ENCODE measurements at regions not wholly inside any gene's neighbourhood (a gene's known extent, or its start where the extent isn't known, plus 50 kb on each side); places are given as distances from the start of the nearest gene placed in this dataset.

DNA sequence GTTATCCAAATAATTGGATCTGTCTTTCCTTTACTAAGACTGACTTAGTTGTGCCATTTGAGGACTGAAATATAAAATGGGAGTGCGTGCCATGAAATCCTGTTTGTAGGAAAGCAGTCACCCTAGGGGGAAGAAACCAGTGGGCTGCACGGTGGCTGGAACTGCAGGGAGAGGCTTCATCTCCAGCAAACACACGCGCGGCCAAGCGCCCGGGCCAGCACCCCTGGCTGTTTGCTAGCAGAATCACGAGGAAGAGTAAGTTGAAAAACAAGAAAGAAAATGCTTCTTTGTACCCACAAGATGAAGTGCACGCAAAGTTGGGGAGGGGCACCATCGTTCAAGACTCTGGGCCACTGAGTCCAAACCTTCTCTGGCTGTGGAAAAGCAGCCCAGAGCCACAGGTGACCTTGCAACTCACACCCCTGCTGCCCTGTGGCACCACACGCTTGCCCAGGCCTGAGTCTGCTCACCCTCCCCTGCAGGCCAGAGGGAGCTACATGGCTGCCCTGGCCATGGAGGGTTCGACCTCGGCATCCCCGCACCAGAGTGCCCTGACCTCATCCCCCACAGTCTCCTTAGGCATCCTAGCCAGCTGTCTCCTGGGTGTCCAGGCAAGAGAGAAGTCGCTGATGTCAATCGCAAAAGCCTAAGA lies 55.2 kb downstream of the IRX2 start:
- no peak for DNase-seq (ENCODE audit: low read depth, low spot score)
- ChIA-PET POLR2A (no interaction called here), CTCF (no interaction called here)
- TF ChIP-seq, protein P1, sequence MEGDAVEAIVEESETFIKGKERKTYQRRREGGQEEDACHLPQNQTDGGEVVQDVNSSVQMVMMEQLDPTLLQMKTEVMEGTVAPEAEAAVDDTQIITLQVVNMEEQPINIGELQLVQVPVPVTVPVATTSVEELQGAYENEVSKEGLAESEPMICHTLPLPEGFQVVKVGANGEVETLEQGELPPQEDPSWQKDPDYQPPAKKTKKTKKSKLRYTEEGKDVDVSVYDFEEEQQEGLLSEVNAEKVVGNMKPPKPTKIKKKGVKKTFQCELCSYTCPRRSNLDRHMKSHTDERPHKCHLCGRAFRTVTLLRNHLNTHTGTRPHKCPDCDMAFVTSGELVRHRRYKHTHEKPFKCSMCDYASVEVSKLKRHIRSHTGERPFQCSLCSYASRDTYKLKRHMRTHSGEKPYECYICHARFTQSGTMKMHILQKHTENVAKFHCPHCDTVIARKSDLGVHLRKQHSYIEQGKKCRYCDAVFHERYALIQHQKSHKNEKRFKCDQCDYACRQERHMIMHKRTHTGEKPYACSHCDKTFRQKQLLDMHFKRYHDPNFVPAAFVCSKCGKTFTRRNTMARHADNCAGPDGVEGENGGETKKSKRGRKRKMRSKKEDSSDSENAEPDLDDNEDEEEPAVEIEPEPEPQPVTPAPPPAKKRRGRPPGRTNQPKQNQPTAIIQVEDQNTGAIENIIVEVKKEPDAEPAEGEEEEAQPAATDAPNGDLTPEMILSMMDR (IDR thresholded peaks at IDR 0.05; ENCODE audit: insufficient read depth, low read length, missing control alignments), result no peak
- H3K4me3 ChIP-seq (ENCODE audit: low read depth, low read length), result no peak overlapping the region

DNA sequence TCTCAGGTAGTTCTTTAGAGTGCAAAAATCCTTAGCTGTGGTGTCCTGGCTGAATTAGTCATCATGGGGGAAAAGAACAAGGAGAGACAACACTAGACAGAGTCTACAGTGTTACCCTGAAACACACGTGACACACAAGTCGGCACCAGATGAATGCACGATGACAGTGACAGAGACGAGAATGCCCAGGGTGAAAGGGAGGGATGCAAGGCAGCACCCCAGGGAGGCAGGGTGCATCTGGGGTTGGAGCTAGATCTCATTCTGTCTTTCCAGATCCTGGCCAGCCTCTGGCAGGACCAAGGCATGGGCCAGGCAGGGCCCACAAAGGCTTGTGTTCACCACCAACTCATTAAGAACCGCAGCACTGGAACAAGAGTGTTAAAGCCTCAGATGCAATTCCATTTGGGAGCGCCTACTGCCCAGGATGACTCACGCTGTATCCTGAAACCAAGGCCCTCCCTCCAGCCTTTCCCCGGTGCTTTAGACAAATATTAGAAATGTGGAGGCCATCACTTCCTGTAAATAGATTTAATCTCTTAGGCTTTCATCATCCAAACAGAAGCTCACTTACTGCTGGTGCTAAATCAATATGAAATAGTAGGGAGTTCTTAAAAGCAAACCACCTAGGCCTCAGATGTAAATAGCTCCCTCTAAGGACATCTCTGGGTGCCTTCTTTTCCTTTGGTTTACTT lies 56.1 kb downstream of the IRX2 start:
- no peak for DNase-seq (ENCODE audit: low read depth, low spot score)
- CTCF ChIA-PET, result no interaction called here
- POLR2A ChIA-PET, result no interaction called here
- no peak overlapping the region for H3K4me3 ChIP-seq (ENCODE audit: low read depth, low read length)
- TF ChIP-seq, protein P1 (IDR thresholded peaks at IDR 0.05; ENCODE audit: insufficient read depth, low read length, missing control alignments), result no peak

- TF ChIP-seq, protein P1 (IDR thresholded peaks at IDR 0.05; ENCODE audit: insufficient read depth, low read length, missing control alignments), result no peak
- POLR2A ChIA-PET, result no interaction called here
Measured at GRCh38 chr5:2691530-2691929, 59.9 kb downstream of the IRX2 start.

GRCh38 chr5:2690293-2690692 lies 61.2 kb downstream of the IRX2 start:
- CTCF ChIA-PET, result no interaction called here

More at GRCh38 chr5:2691530-2691929, 59.9 kb downstream of the IRX2 start:
- CTCF ChIA-PET, result no interaction called here
- DNase-seq (ENCODE audit: low read depth, low spot score), result no peak
- no peak overlapping the region for H3K4me3 ChIP-seq (ENCODE audit: low read depth, low read length)

GRCh38 chr5:2688586-2688985 lies 62.9 kb downstream of the IRX2 start:
- TF ChIP-seq, protein P1 (IDR thresholded peaks at IDR 0.05; ENCODE audit: insufficient read depth, low read length, missing control alignments), result no peak
- no peak for DNase-seq (ENCODE audit: low read depth, low spot score)
- ChIA-PET CTCF (no interaction called here), POLR2A (no interaction called here)
- no peak overlapping the region for H3K4me3 ChIP-seq (ENCODE audit: low read depth, low read length)

More at GRCh38 chr5:2690293-2690692, 61.2 kb downstream of the IRX2 start:
- no peak overlapping the region for H3K4me3 ChIP-seq (ENCODE audit: low read depth, low read length)
- TF ChIP-seq, protein P1 (IDR thresholded peaks at IDR 0.05; ENCODE audit: insufficient read depth, low read length, missing control alignments), result no peak
- no peak for DNase-seq (ENCODE audit: low read depth, low spot score)
- POLR2A ChIA-PET, result no interaction called here

GRCh38 chr5:2687746-2688145 lies 63.7 kb downstream of the IRX2 start:
- H3K4me3 ChIP-seq (ENCODE audit: low read depth, low read length), result no peak overlapping the region
- no peak for DNase-seq (ENCODE audit: low read depth, low spot score)
- ChIA-PET CTCF (no interaction called here), POLR2A (no interaction called here)
- TF ChIP-seq, protein P1 (IDR thresholded peaks at IDR 0.05; ENCODE audit: insufficient read depth, low read length, missing control alignments), result no peak
